ENCODE measurements at regions not wholly inside any gene's neighbourhood (a gene's known extent, or its start where the extent isn't known, plus 50 kb on each side); places are given as distances from the start of the nearest gene placed in this dataset.

DNA sequence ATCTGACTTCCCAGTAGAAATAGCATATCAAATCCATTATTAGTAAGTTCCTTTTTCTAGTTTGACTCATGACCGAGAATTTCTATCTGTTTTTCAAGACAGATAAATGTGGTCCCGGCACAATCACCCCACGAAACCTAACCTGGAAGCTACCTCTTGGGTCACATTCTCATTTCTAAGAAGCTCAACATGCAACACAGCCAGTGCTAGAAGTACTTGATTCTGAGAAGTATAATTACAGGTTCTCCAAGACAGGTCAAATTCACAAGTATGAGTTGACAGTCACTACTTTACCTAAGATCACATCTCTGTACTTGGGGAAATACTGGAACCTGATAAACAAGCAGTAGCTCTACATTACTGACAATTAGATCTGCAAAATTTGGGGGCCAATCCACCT, 54.0 kb upstream of the PLAC1 start:
- Histone ChIP-seq H3K9ac (ENCODE audit: low read length) (no peak overlapping the region), H3K9me2 (ENCODE audit: insufficient read depth) (no peaks in the 10 kb centered on the region), H3K4me3 (replicated peaks in 1 of 2; ENCODE audit: low read depth in 1 of 2, low read length in 2 of 2) (no peak overlapping the region), H3K4me1 (ENCODE audit: control insufficient read depth in 1 of 2, insufficient read depth in 2 of 2, low read length in 2 of 2) (no peaks in the 10 kb centered on the region), H3K36me3 (ENCODE audit: control insufficient read depth in 1 of 2, insufficient read depth in 2 of 2, low read length in 2 of 2) (no peaks in the 10 kb centered on the region), H3K9me3 (ENCODE audit: control insufficient read depth in 1 of 2, insufficient read depth in 1 of 2, low read depth in 1 of 2, low read length in 2 of 2) (no peaks in the 10 kb centered on the region), H3K27me3 (ENCODE audit: insufficient read depth, low read length) (no peaks in the 10 kb centered on the region), H4K20me1 (ENCODE audit: insufficient read depth) (no peaks in the 10 kb centered on the region), H2AFZ (ENCODE audit: low read depth, low read length, poor library complexity, severe bottlenecking) (no peak overlapping the region), H3K4me2 (ENCODE audit: low read length) (no peak overlapping the region), H3K79me2 (ENCODE audit: insufficient read depth, low read length) (no peaks in the 10 kb centered on the region), H3K27ac (ENCODE audit: low read depth, low read length) (no peak overlapping the region)
- intact Hi-C loops (cut with micrococcal nuclease), result no loop called here
- DNase-seq (ENCODE audit: low read depth, low spot score) (no peak), ATAC-seq (no peak)
- CTCF ChIA-PET, result no interaction called here
- no TSS peak for BruUV-seq (replicated peaks)
- RAD21 ChIA-PET (ENCODE audit: low non-redundant PET in 1 of 2, low total read pairs in 2 of 2, uncharacterized antibody in 2 of 2, unreplicated experiment in 2 of 2), result no interaction called here
- POLR2A ChIA-PET, result no interaction called here
- TF ChIP-seq, protein P1, sequence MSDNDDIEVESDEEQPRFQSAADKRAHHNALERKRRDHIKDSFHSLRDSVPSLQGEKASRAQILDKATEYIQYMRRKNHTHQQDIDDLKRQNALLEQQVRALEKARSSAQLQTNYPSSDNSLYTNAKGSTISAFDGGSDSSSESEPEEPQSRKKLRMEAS (IDR thresholded peaks at IDR 0.05), result no peak
- TF ChIP-seq ZFX (IDR thresholded peaks at IDR 0.05) (no peak), TCF7L2 (IDR thresholded peaks at IDR 0.05; ENCODE audit: borderline replicate concordance, extremely low read depth, insufficient read depth, insufficient read length) (no peak), ELF1 (IDR thresholded peaks at IDR 0.05; ENCODE audit: borderline replicate concordance, low read depth) (no peak), CEBPB (IDR thresholded peaks at IDR 0.05; ENCODE audit: low read depth) (no peak), POLR2A (IDR thresholded peaks at IDR 0.05; ENCODE audit: borderline replicate concordance, extremely low read depth, insufficient read depth, insufficient read length) (no peak), YY1 (IDR thresholded peaks at IDR 0.05; ENCODE audit: extremely low read depth, insufficient replicate concordance, low read depth, low read length) (no peak), FOSL1 (IDR thresholded peaks at IDR 0.05; ENCODE audit: low read depth) (no peak), EZH2 (IDR thresholded peaks at IDR 0.05) (no peak), EZH2phosphoT487 (IDR thresholded peaks at IDR 0.05; ENCODE audit: borderline replicate concordance) (no peak), SP1 (IDR thresholded peaks at IDR 0.05; ENCODE audit: low read depth) (no peak), SRF (IDR thresholded peaks at IDR 0.05; ENCODE audit: low read depth) (no peak), SIN3A (IDR thresholded peaks at IDR 0.05; ENCODE audit: low read depth) (no peak)
- TF ChIP-seq, protein P2, sequence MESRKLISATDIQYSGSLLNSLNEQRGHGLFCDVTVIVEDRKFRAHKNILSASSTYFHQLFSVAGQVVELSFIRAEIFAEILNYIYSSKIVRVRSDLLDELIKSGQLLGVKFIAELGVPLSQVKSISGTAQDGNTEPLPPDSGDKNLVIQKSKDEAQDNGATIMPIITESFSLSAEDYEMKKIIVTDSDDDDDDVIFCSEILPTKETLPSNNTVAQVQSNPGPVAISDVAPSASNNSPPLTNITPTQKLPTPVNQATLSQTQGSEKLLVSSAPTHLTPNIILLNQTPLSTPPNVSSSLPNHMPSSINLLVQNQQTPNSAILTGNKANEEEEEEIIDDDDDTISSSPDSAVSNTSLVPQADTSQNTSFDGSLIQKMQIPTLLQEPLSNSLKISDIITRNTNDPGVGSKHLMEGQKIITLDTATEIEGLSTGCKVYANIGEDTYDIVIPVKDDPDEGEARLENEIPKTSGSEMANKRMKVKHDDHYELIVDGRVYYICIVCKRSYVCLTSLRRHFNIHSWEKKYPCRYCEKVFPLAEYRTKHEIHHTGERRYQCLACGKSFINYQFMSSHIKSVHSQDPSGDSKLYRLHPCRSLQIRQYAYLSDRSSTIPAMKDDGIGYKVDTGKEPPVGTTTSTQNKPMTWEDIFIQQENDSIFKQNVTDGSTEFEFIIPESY (IDR thresholded peaks at IDR 0.05; ENCODE audit: extremely low read depth, insufficient replicate concordance, low read length), result no peak
